HEK293 (cell line): ENCODE measurements at regions not wholly inside any gene's neighbourhood (a gene's known extent, or its start where the extent isn't known, plus 50 kb on each side); places are given as distances from the start of the nearest gene placed in this dataset.

Experiments
- CTCF ChIA-PET: fragments of 350-600 bp; formaldehyde crosslinking; extraction: SDS; loops from one replicate; lab custom pipeline; 2021; ENCODE audit warnings: antibody characterized with exemption; lab: Yijun Ruan, JAX
- POLR2A ChIA-PET: fragments of 300-600 bp; formaldehyde crosslinking; extraction: SDS; loops from one replicate; lab custom pipeline; 2020; ENCODE audit warnings: antibody characterized with exemption, inconsistent platforms; lab: Yijun Ruan, JAX
- H3K27ac ChIP-seq: fragments of 200-500 bp; sonication (Bioruptor generic); 2 replicates; pipeline ENCODE4 v1.5.1; 2014; ENCODE audit warnings: low read depth, low read length, control low read depth, inconsistent platforms; ENCODE audit errors: extremely low read depth
- H3K36me3 ChIP-seq, 2 experiments: fragments of 200-500 bp in 1 of 2; sonication (Bioruptor generic) in 1 of 2; 1 replicate in 1 of 2; 2 replicates in 1 of 2; pipeline ENCODE4 v1.5.1; 2014 to 2017; ENCODE audit warnings: inconsistent platforms in 2 of 2, low read length in 2 of 2; ENCODE audit not compliant: control insufficient read depth in 2 of 2, insufficient read depth in 1 of 2
- H3K4me1 ChIP-seq: fragments of 200-500 bp; sonication (Bioruptor generic); 2 replicates; pipeline ENCODE4 v1.5.1; 2014; ENCODE audit warnings: mild to moderate bottlenecking, low read length, inconsistent platforms; ENCODE audit not compliant: control insufficient read depth, insufficient read depth
- H3K4me3 ChIP-seq: 2 replicates; pipeline ENCODE4 v1.5.1; 2011; ENCODE audit warnings: low read depth, mild to moderate bottlenecking, control low read depth, low read length, moderate library complexity
- H3K9me3 ChIP-seq: fragments of 200-500 bp; sonication (Bioruptor generic); 2 replicates; pipeline ENCODE4 v1.5.1; 2014; ENCODE audit warnings: low read depth, low read length, inconsistent platforms; ENCODE audit not compliant: control insufficient read depth, insufficient read depth
- GLIS2 ChIP-seq: fragments of 450-650 bp; formaldehyde crosslinking; IDR thresholded peaks from 2 replicates; pipeline ENCODE4 v1.5.1; 2016; ENCODE audit warnings: missing biosample characterization, missing genetic modification characterization
- KLF10 ChIP-seq: fragments of 450-650 bp; IDR thresholded peaks from 2 replicates; pipeline ENCODE4 v1.5.1; 2018; ENCODE audit warnings: missing biosample characterization, mild to moderate bottlenecking, missing genetic modification characterization
- KLF8 ChIP-seq: fragments of 450-650 bp; formaldehyde crosslinking; IDR thresholded peaks from 2 replicates; pipeline ENCODE4 v1.5.1; 2016; ENCODE audit warnings: missing biosample characterization, missing genetic modification characterization
- MEIS1 ChIP-seq: sonication (generic); formaldehyde crosslinking; IDR thresholded peaks from 2 replicates; pipeline ENCODE4 v1.8.1; 2022; ENCODE audit warnings: missing genetic modification reagents, mild to moderate bottlenecking, borderline replicate concordance
- PRDM10 ChIP-seq: fragments of 450-650 bp; formaldehyde crosslinking; IDR thresholded peaks from 2 replicates; pipeline ENCODE4 v1.5.1; 2016; ENCODE audit warnings: missing biosample characterization, missing genetic modification characterization
- PRDM2 ChIP-seq: fragments of 450-650 bp; formaldehyde crosslinking; IDR thresholded peaks from 2 replicates; pipeline ENCODE4 v1.5.1; 2016; ENCODE audit warnings: missing biosample characterization, missing genetic modification characterization, borderline replicate concordance
- REPIN1 ChIP-seq: fragments of 450-650 bp; formaldehyde crosslinking; IDR thresholded peaks from 2 replicates; pipeline ENCODE4 v1.5.1; 2017; ENCODE audit warnings: missing biosample characterization, missing genetic modification characterization, low read depth
- ZBTB1 ChIP-seq: fragments of 450-650 bp; formaldehyde crosslinking; IDR thresholded peaks from 2 replicates; pipeline ENCODE4 v1.5.1; 2016; ENCODE audit warnings: missing biosample characterization, missing genetic modification characterization
- ZBTB10 ChIP-seq: fragments of 450-650 bp; formaldehyde crosslinking; IDR thresholded peaks from 2 replicates; pipeline ENCODE4 v1.5.1; 2016; ENCODE audit warnings: missing biosample characterization, missing genetic modification characterization
- ZFP69B ChIP-seq: fragments of 450-650 bp; formaldehyde crosslinking; IDR thresholded peaks from 2 replicates; pipeline ENCODE4 v1.5.1; 2016; ENCODE audit warnings: missing biosample characterization, missing genetic modification characterization
- ZNF140 ChIP-seq: fragments of 450-650 bp; formaldehyde crosslinking; IDR thresholded peaks from 2 replicates; pipeline ENCODE4 v1.5.1; 2016; ENCODE audit warnings: missing biosample characterization, missing genetic modification characterization
- ZNF223 ChIP-seq: fragments of 450-650 bp; formaldehyde crosslinking; IDR thresholded peaks from 2 replicates; pipeline ENCODE4 v1.5.1; 2016; ENCODE audit warnings: missing biosample characterization, missing genetic modification characterization
- ZNF311 ChIP-seq: fragments of 450-650 bp; formaldehyde crosslinking; IDR thresholded peaks from 2 replicates; pipeline ENCODE4 v1.5.1; 2017; ENCODE audit warnings: missing biosample characterization, missing genetic modification characterization, borderline replicate concordance
- ZNF391 ChIP-seq: fragments of 450-650 bp; formaldehyde crosslinking; IDR thresholded peaks from 2 replicates; pipeline ENCODE4 v1.5.1; 2016; ENCODE audit warnings: low read depth, missing biosample characterization, missing genetic modification characterization, borderline replicate concordance
- ZNF548 ChIP-seq: fragments of 450-650 bp; formaldehyde crosslinking; IDR thresholded peaks from 2 replicates; pipeline ENCODE4 v1.5.1; 2016; ENCODE audit warnings: missing biosample characterization, missing genetic modification characterization
- ZNF549 ChIP-seq: fragments of 450-650 bp; IDR thresholded peaks from 2 replicates; pipeline ENCODE4 v1.5.1; 2018; ENCODE audit warnings: missing biosample characterization, missing genetic modification characterization, mild to moderate bottlenecking, inconsistent platforms, moderate library complexity
- ZNF561 ChIP-seq: fragments of 450-650 bp; IDR thresholded peaks from 2 replicates; pipeline ENCODE4 v1.5.1; 2018; ENCODE audit warnings: missing biosample characterization, missing genetic modification characterization, borderline replicate concordance
- ZSCAN23 ChIP-seq: fragments of 450-650 bp; formaldehyde crosslinking; IDR thresholded peaks from 2 replicates; pipeline ENCODE4 v1.5.1; 2016; ENCODE audit warnings: missing biosample characterization, missing genetic modification characterization
- ZSCAN30 ChIP-seq: fragments of 450-650 bp; IDR thresholded peaks from 2 replicates; pipeline ENCODE4 v1.5.1; 2018; ENCODE audit warnings: missing biosample characterization, mild to moderate bottlenecking, missing genetic modification characterization, moderate library complexity
- ZXDB ChIP-seq: fragments of 450-650 bp; formaldehyde crosslinking; IDR thresholded peaks from 2 replicates; pipeline ENCODE4 v1.5.1; 2016; ENCODE audit warnings: missing biosample characterization, missing genetic modification characterization
- TF ChIP-seq, protein P1 (sequence below): fragments of 450-650 bp; formaldehyde crosslinking; IDR thresholded peaks from 2 replicates; pipeline ENCODE4 v1.5.1; 2016; ENCODE audit warnings: missing biosample characterization, missing genetic modification characterization

DNA sequence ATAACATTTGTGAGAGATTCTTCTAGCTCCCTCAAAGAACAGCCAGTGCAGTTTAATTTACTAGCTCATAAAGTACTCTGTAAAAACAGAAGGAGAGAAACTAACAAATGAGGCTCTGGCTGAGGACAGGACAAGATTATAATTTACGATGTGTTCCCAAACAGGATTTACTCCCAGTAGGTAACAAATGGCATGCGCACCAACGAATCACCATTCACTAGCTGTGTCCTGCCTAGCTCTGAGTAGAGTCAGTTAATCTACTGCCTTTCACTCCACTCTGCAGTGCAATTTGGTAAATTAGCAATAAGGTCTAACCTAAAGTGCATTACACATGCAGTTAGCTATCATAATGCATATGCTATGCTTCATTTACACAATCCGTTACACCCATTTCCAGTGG lies 497.4 kb upstream of the CCNG1 start:
- Histone ChIP-seq H3K4me3 (no peak overlapping the region), H3K4me1 (no peaks in the 10 kb centered on the region), H3K27ac (no peak overlapping the region), H3K9me3 (no peaks in the 10 kb centered on the region), H3K36me3 (no peaks in the 10 kb centered on the region)
- POLR2A ChIA-PET = no interaction called here
- CTCF ChIA-PET = no interaction called here
- TF ChIP-seq ZXDB (tag by site-specific recombination) = no peak
- TF ChIP-seq, all 188 proteins: peak for 0

GRCh38 chr5:162948677-162949076 lies 488.7 kb upstream of the CCNG1 start:
- CTCF ChIA-PET = no interaction called here
- TF ChIP-seq ZNF391 (no peak), ZSCAN30 (tag by site-specific recombination) (no peak), ZNF311 (no peak), ZNF549 (tag by site-specific recombination) (no peak), ZNF561 (no peak), ZNF140 (no peak), ZNF223 (no peak)
- TF ChIP-seq, protein P1, sequence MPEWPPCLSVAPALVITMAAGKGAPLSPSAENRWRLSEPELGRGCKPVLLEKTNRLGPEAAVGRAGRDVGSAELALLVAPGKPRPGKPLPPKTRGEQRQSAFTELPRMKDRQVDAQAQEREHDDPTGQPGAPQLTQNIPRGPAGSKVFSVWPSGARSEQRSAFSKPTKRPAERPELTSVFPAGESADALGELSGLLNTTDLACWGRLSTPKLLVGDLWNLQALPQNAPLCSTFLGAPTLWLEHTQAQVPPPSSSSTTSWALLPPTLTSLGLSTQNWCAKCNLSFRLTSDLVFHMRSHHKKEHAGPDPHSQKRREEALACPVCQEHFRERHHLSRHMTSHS = no peak
- Histone ChIP-seq H3K4me3 (no peak overlapping the region), H3K36me3 (no peaks in the 10 kb centered on the region), H3K9me3 (no peaks in the 10 kb centered on the region), H3K4me1 (no peaks in the 10 kb centered on the region), H3K27ac (no peak overlapping the region)
- POLR2A ChIA-PET = no interaction called here

- ChIA-PET POLR2A (no interaction called here), CTCF (interaction anchor here (0.5 to 0.6 kb wide), 2 partner anchors 261 to 1337 kb away, joined by 3 read pairs; no protein-coding TSS in a partner anchor)
- H3K4me1 ChIP-seq = no peaks in the 10 kb centered on the region
- TF ChIP-seq GLIS2 (tag by site-specific recombination) (no peak), ZNF548 (tag by site-specific recombination) (no peak), KLF10 (tag by site-specific recombination) (no peak), REPIN1 (tag by site-specific recombination) (no peak), MEIS1 (CRISPR knock-in tag) (no peak), PRDM2 (tag by site-specific recombination) (no peak), PRDM10 (no peak), KLF8 (tag by site-specific recombination) (no peak), ZFP69B (tag by site-specific recombination) (no peak), ZSCAN23 (tag by site-specific recombination) (no peak), ZBTB10 (no peak), ZBTB1 (tag by site-specific recombination) (no peak)
Observed at GRCh38 chr5:162956570-162956969, 480.8 kb upstream of the CCNG1 start.

More at GRCh38 chr5:162956570-162956969, 480.8 kb upstream of the CCNG1 start:
- H3K4me3 ChIP-seq = no peak overlapping the region
- no peaks in the 10 kb centered on the region for H3K36me3 ChIP-seq
- H3K9me3 ChIP-seq = no peaks in the 10 kb centered on the region
- H3K27ac ChIP-seq = no peak overlapping the region
